Stimulated activated CD4-positive, alpha-beta T cell treated with anti-CD3 and anti-CD28 coated beads, TNF-alpha, amount 100 ng/mL, for 24 hours (primary cell): ENCODE measurements at regions not wholly inside any gene's neighbourhood (a gene's known extent, or its start where the extent isn't known, plus 50 kb on each side); places are given as distances from the start of the nearest gene placed in this dataset.

Experiments
- DNase-seq, 3 experiments: peaks; one replicate each; pipeline ENCODE4 v3.0.0-alpha.2; 2020; ENCODE audit warnings: low read depth in 3 of 3

DNA sequence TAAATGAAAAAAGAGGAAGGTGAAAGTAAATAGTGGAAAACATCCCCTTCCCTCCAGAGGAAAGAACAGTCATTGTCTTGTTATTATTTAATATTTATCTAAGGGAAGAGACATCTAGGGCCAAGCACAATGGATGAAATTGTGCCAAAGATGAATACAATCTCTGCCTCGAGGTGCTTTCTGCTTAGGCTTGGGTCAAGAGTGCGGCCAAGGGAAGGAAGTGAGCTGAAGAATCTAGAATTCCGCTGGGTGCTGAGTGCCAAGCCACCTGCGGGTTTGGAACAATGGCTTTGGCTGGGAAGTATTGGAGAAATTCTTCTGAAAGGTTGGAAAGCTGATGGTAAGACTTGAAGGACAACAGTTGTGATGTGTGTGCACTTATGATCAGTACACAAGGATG, 531.3 kb upstream of the FZD8 start:
- no peak for DNase-seq

DNA sequence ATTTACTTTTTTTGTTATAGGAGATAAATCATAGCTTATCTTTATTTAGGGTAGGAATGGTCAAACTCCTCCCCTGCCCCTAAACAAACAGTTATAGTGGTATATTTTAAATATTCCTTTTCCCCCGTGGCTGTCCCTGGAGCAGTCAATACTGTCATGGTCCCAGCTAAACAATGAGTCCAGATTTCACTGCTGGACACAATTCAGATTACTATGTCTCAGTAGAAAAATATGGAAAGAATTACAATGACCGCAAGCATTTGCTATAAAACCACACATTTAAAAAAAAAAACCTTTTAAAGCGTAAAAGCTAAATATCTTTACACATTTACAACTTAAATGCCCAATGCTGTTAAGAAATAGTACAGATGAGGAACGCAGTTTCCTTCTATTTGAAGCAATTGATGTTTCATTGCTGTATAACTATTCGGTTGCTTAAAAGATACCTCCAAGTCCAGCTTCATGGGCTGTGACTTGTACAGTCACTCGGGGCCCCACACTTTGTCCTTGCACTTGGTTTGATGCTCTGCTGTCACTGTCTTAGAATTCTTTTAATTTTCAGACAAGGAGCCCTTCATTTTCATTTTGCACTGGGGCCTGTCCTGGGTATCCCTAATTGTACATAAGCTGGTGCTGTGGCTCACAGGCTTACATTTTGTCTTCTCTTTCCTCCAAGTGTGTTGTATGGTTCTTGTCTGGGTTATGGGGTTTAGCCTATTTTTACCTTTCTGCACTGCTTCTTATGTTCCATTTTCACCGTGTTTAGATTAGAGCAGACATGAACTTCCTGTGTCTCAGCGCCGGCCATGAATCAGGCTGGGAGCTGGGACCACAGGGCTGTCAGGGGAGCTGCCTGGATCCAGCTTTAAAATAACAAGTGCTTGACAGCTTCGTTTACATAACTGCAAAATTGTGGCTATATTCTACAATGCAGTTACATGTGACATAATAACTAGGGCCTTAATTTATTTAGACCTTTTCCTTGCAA, 530.2 kb upstream of the FZD8 start:
- DNase-seq: no peak

DNA sequence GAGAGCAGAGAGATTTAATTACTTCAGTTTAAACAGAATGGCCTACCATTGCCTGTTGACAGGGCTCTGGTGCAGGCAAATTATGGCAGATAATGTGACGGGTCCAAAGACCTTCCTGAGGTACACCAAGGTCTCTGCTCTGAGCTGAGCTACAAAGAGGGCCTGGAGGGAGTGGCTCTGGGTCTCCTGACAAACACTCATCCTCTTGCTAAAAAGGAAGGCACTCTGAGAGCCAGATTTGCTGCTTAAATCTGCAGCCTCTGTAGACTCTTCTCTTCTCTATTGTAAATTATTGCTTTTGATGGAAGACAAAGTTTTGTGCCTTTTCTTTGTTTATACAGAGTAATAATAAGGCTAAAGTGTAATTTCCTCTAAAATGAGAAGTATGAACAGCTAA, 529.5 kb upstream of the FZD8 start:
- DNase-seq: no peak

DNA sequence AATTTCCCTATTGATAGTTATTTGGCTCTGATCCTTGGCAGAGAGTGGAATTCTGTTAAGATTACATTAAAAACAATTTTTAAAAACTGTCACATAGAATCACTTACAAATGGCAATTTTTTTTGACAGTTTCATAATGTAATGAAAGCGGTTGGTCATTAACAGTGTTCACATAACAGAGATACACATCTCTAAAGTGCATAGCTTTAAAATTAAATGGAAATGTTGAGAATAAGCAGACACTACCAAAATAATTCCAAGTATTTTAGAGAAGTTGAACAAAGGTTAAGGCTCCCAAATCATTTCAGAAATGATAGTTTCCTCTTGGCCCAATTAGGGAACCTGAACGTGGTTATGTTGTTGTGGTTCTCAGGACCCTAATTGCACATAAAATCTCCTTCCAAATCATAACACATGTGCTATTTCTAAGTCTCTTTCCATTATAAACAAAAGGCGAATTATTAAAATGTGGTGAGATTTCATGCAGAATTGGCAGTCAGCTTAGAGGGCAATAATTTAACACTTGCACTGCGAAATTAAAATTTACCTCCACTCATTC, 528.9 kb upstream of the FZD8 start:
- no peak for DNase-seq

DNA sequence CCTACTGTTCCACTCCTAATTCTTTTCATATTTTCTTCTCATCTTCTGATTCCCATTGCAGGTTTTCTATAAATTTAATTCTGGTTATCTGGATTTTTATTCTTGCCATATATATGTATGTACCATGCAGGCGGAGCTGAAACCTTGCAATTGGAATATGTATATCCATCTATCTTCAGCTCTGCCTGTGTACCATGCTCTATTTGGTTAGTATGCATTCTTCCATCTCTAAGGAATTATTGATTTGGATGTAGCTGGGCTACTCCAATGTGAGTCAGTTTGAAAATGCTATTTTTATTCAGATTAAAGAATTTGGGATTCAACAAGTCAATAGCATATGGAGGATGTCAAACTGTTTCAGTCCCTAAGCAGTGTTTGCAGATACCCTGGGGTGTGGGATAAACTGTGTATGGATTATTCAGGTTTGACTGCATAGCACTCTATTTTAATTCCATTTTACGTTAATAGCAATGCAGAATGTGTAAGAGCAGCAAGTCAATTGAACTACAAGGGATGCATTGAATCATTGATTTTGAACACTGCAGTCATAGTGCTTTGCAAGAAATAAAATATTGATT, 528.1 kb upstream of the FZD8 start:
- DNase-seq: no peak

DNA sequence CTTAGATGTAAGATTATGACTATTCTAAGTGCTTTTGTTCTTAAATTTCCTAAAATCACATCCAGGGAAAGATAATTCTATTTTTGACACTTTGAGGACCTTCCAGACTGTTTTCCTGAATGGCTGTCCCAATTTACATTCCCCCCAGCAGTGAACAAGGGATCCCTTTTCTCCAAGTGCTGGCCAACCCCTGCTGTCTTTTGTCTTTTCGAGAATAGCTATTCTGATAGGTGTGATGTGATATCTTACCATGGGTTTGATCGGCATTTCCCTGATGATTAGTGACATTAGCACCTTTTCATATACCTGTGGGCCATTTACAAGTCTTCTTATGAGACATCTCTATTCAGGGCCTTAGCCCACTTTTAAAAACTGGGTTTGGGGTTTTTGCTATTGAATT, 526.7 kb upstream of the FZD8 start:
- DNase-seq: no peak

DNA sequence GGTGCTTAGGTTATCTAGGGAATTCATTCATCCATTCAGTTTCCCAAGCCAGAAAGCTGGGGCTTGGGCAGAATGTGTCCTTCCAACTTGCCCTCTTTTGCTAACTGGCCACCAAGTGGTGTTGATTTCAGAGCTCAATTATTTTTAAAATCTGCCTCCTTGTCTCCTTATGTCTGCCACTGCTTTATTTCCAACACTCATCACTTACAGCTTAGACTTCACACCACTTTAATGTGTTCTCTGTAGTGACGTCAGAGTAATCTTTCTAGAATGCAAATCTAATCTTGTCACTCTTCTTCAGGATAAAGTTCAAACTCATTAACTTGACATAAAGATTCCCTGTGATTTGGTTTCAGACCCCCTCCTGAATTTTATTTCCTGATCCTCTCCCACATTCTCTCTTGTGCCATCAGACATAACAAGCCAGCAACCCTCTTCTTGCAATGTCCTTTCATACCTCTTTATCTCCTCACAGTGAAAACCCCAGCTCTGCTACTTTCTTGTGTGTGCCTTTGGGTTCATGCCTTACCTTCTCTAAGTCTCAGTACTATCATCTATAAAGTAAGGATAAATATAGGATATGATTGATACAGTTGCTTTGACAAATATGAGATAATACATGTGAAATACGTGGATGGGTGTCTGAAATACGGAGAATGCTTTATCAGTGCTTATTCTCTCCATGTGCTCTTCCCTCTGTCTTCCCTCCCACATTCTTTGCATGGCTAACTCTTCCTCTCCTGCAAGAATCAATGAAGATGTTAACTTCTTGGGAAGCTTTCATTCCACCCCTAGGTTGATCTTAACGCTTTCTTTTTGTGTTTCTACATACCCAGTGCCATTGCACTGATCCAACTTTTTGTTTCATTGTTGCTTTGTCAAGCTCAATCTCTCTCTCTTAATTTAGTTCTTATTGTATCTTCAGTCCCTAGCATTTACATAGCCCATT, 522.7 kb upstream of the FZD8 start:
- DNase-seq: no peak

DNA sequence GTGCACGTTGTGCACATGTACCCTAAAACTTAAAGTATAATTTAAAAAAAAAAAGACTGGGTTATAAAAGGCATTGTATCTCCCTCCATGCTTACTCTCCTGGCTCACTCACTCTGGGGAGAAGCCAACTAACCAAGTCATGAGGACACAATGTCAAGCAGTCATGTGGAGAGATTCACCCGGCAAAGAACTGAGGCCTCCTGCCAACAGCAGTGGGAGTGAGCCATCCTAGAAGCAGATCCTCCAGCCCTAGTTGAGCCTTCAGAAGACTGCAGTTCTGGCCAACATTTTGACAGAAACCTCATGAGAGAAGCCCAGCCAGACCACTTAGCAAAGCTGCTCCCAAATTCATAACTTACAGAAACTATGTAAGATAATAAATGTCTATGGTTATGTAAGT, 521.7 kb upstream of the FZD8 start:
- no peak for DNase-seq

DNA sequence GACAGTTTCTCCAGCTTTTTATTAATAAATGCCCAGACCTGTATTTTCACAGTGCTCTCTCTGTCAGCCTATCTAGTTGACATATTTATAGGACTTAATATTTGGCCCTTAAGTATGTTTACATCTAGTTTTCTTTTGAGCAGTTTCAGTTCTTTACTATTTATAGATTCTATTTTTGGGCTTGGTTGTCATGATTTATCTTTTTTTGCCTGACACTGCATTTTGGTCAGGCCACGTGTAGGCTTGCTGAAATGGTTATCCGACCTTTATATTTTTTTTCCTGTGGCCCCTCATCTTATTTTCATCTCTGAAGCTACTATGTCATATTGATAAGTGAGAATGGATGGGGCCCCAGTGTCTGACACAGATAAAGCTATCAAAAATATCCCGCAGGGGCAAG, 515.4 kb upstream of the FZD8 start:
- no peak for DNase-seq

DNA sequence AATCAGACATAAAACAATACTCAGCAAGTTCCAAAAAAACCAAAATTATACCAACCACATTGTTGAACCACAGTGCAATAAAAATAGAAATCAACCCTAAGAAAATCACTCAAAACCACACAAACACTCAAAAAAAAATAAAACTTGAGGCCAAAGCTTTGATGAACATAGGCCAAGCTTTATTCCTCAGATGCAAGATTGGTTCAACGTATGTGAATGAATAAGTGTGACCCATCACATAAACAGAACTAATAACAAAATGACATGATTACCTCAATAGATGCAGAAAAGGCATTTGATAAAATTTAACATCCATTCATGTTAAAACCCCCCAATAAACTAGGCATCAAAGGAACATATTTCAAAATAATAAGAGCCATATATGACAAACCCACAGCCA, 506.1 kb upstream of the FZD8 start:
- no peak for DNase-seq

DNA sequence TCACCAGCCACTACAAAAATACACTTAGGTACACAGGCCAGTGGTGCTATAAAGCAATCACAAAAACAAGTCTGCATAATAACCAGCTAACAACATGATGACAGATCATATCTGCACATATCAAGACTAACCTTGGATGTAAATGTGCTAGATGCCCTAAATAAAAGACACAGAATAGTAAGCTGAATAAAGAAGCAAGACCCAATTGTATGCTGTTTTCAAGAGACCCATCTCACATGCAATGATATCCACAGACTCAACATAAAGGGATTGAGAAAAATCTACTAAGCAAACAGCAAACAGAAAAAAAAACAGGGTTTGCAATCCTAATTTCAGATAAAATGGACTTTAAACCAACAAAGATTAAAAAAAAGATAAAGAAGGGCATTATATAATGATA, 505.4 kb upstream of the FZD8 start:
- no peak for DNase-seq

DNA sequence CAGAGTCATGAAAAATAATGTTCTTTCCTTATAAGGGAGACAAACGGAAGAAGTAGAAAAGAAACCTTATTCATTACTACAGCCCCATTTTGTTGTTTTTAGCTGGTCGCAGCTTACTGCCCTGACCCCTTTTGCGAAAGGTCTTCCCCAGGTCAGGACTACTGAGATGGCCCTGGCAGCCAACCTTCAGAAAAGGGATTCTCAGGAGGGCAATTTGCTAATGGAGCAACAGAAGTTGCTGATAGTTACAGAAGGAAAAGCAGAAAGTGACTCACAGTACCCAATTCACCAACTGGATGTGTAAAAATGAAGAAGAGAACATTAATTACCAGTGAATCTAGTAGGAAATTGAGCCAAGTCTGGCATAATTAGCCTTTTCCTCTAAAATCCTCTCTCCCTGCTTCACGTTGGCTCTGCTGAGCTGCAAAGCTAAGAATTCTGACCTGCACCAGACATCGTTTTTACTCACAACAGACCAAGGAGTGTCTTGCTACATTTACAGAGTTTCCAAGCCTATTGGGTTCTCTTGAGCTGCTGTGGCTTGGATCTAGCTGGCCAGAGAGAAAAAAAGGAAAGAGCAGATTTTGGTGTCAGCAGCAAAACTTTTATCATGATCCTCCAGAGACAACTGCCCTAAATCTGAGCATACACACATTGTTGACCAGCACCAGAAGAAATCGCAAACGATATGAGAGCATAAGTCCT, 499.9 kb upstream of the FZD8 start:
- DNase-seq: no peak

DNA sequence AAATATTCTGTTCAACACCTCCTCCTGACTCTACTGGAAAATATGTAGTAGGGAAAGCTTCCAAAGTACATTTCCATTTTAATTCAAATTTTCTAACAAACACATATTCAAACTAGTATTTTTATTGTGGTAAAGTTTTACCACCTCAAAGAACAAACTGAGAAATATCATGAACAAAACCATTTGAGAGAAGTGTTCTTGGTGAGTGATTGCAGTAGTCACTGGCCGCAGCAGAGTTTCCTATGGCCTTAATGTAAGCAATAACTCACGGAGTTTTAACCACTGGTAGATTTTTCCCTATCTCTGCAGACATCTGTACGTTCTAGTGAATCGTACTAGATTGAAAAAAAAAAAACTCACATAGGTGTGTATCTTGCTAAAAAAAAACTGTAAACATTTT, 487.0 kb upstream of the FZD8 start:
- no peak for DNase-seq

DNA sequence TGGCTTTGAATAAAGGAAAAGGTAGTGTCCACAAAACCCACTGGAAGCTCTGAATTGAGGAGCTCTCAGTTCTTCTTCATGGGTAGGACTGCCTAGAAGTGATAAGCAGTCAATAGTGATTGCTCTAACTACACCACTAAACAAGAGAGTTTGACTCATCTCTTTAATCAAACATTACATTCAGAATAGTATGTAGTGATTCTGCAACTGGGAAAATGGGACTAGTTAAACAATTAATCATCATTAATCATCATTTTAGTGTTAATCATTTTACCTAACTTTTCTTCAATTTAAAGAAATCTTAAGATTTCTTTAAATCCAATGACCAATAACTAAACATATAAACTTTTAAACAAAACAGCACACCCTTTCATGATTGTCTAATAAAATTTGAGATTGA, 484.0 kb upstream of the FZD8 start:
- DNase-seq: no peak

DNA sequence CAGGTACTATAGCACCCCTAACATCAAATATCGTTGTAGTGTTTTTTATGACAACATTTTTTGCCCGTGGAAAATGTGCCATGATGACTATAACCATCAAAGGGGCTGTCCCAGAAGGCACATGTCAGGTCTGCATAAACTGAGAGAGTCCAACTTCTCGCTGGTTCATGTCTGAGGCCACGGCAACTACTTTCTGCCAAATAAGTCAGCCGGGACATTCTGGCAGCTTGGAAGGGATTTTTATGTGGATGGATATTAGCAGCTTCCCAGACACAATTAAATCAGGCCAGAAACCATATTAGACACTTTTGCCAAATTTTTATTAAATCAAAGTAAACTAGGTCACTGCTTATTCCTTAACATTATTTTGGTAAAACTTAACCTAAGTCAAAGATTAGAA, 477.4 kb upstream of the FZD8 start:
- DNase-seq: no peak

DNA sequence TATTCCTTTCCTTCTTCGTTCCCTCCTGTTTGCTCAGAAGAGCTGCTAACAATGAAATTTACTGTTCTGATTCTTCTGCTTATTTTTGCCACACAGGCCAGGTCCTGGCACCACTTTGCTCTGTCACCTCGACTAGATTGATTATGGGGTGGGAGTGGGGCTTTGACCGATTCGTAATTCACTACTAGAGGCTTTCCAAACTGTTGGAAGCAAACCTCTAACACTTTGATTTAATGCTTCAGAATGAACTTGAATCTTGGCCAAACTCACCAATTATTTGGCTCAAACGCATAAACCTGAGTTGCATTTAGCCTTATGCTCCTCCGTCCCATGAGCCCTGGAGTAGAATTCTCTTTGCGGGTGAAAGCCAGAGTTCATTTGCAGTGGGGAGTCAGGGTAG, 476.2 kb upstream of the FZD8 start:
- no peak for DNase-seq

DNA sequence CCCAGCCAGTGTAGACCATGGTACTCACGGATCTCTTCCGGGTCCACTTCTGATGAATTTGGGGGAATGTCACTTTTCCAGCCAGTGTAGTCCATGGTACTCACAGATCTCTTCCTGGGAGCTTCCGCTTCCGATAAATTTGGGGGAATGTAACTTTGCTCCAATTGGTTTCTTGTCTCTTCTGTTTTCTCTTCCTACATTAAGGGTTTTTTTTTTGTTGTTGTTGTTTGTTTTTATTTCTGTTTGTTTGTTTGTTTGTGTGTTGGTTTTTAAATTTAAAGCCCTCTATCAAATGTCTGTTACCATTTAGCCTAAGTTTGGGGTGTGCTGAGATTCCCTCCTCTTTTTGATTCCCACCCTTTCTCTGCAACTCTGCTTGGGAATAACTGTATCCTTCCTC, 475.8 kb upstream of the FZD8 start:
- no peak for DNase-seq

DNA sequence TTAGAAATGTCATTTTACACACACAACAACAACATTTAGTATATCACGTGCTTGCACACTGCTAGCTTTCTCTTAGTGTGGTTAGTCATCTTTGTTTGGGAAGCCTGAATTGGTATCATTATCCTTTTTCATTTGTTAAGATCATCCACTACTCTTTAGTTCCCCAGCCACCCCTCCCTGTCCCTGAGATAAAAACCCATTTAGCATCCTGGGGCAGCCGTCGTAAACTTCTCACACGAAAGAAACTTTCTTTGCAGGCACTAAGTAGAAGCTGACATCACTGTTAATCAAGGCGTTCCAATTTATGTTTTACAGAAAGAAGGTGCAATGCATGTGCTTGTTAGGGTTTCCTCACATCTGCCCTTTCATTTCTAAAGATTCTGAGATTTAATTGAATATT, 475.1 kb upstream of the FZD8 start:
- no peak for DNase-seq

DNA sequence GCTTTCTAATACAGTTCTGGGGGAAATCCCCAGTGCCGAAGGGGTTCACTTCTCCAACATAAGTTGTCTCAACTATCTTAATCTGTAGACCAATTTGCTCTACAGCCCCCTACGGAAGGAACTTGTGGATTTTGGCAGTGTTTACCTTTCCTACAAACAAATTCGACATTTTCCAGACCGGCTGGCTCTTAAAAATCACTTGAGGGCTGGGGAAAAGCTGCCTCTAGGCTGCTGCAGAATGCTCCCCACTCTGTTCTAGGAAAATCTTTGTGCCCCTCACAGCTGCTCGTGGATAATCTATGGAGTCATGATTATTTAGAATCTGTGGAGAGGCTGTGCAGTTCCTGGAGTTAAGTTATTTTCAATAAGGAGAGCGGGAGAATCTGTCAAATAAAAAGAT, 474.6 kb upstream of the FZD8 start:
- no peak for DNase-seq

DNA sequence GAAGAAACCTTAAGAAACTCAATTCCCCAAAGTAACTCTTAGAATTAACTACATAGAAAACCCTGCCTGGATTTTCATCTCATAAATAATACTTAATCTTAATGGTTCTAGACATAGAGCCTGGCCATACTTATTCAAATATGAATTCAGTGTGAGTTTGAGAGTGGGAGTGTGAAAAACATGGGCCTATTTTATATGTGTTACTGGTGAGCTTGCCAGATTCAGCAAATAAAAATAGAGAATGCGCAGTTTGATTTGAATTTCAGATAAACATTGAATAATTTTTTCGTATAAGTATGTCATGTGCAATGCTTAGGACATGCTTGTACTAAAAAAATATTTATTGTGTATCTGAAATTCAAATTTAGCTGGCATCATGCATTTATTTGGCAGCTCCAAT, 473.9 kb upstream of the FZD8 start:
- DNase-seq: no peak

DNA sequence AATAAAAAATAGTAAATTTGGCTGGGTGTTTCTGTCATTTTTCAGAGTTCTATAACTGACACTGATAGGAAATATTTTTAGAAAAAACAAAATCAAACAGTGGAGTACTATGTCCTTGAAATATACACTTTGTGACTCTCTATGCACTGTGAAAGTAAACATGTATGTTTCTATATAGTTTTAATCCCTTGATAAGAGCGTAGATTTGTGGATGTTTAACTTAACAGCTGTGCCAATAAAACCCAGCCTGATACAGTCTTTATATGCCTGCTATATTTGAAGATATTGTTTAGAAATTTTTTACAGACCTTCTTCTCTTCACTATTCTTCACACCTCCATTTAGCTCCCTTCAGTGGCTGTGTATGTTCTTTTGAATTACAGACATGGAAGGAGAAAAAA, 473.3 kb upstream of the FZD8 start:
- no peak for DNase-seq
